Kidney capillary endothelial cell (primary cell): ENCODE measurements at regions not wholly inside any gene's neighbourhood (a gene's known extent, or its start where the extent isn't known, plus 50 kb on each side); places are given as distances from the start of the nearest gene placed in this dataset.
"Not testable (repeated sequence)": the region's sequence is repeated elsewhere in the genome, so short reads cannot be mapped to it uniquely, and the experiment has no call there.

ENCODE experiments used
- DNase-seq: peaks from one replicate; pipeline ENCODE4 v3.0.0-alpha.2; 2018; ENCODE audit warnings: low spot score

GRCh38 chr6:93943661-93944060 lies 524.3 kb upstream of the EPHA7 start:
- DNase-seq = no peak

DNA sequence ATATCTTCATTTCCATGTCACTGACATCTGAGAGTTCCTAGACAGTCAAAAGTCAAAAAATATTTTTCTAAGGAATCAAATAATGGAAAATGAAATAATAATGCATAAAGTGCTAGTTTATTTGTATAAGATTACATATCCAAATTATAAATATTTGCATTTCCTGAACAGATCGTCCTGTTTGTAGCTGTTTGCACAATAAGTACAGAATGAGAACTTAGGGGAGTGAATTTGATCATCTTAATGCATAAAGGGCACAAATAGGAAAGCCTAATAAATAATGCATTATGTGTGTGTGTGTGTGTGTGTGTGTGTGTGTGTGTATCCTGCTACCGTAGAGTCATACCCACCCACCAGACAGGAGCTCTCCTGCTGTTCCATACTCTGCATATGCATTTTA lies 521.0 kb upstream of the EPHA7 start:
- no peak for DNase-seq

- DNase-seq = no peak
Measured at GRCh38 chr6:93932175-93932574, 512.8 kb upstream of the EPHA7 start.

DNA sequence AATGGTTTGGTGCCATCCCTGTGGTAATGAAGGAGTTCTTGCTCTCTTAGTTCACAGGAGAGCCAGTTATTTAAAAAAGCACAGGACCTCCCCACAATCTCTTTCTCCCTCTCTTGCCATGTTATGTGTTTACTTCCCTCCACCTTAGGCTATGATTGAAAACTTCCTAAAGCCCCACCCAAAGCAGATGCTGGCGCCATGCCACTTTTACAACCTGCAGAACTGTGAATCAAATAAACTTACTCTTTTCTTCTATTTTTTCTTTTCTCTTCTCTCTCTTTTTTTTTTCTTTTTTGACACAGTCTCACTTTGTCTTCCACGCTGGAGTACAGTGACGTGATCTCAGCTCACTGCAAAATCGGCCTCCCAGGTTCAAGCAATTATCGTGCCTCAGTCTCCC lies 508.4 kb upstream of the EPHA7 start:
- no peak for DNase-seq

DNA sequence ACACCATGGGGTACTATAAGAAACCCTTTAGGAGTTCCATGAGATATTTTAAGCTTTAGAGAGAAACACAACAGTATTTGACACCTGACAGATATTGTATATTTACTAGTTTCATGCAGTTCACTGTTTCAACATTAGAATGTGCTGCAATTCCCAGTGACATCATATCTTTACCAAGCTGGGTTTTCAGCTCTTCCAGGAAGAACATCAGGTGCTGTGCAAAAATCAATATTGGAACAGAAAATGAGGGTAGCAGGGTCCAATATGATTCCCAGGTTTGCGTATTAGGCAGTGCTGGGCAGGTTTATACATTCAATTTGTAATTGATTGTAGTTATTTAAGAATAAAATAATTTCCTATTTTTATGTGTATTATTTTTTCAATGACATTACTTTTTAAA lies 500.0 kb upstream of the EPHA7 start:
- DNase-seq = no peak

DNA sequence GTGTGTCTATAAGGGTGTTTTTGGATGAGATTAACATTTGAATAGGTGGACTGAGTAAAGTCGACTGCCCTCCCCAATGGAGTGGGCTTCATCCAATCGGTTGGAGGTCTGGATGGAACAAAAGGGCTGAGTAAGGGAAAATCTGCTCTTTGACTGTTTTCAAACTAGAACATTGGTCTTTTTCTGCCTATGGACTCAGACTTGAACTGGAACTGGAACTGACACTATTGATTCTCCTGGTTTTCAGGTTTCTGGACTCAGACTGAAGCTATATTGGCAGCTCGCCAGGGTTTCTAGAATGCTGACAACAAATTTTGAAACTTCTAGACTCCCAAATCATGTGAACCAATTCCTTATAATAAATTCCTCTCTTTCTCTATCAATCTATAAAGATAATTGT lies 498.9 kb upstream of the EPHA7 start:
- DNase-seq = no peak

- no peak for DNase-seq
Measured at GRCh38 chr6:93917216-93917615, 497.9 kb upstream of the EPHA7 start.

GRCh38 chr6:93916716-93917115 lies 497.4 kb upstream of the EPHA7 start:
- DNase-seq = no peak

GRCh38 chr6:93915961-93916360 lies 496.6 kb upstream of the EPHA7 start:
- no peak for DNase-seq

GRCh38 chr6:93902517-93902916 lies 483.2 kb upstream of the EPHA7 start:
- no peak for DNase-seq

- DNase-seq = no peak
Measured at GRCh38 chr6:93900142-93900541, 480.8 kb upstream of the EPHA7 start.

GRCh38 chr6:93896081-93896480 lies 476.7 kb upstream of the EPHA7 start:
- DNase-seq = peak; percentile 5

- DNase-seq = no peak
Measured at GRCh38 chr6:93894521-93894920, 475.2 kb upstream of the EPHA7 start.

DNA sequence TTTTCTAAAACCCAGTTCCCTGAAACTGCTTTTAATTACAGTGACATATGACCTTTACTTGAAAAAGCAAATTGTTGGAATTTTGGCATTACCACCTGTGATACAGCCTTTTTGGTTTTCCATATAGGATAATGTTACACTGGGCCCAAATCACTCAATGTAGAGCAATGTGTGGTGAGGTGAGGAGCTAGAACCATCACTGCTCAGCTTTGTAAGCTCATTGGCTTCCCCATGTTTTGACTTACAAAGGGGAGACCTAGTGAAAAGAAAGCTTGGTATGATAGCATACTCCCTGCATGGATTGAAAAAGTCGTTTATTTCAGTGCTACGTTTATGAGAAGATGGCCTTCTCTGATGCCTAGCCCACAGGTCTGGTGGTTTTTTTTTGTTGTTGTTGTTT lies 470.4 kb upstream of the EPHA7 start:
- no peak for DNase-seq

GRCh38 chr6:93886416-93886815 lies 467.1 kb upstream of the EPHA7 start:
- DNase-seq = no peak

- no peak for DNase-seq
Measured at GRCh38 chr6:93859971-93860370, 440.6 kb upstream of the EPHA7 start.

- no peak for DNase-seq
Measured at GRCh38 chr6:93858213-93858612, 438.9 kb upstream of the EPHA7 start.

GRCh38 chr6:93849857-93850256 lies 430.5 kb upstream of the EPHA7 start:
- DNase-seq = no peak

- DNase-seq = no peak
Measured at GRCh38 chr6:93848031-93848742, 428.8 kb upstream of the EPHA7 start.

GRCh38 chr6:93842178-93842577 lies 422.8 kb upstream of the EPHA7 start:
- DNase-seq = peak; percentile 75

- not testable (repeated sequence) for DNase-seq
Measured at GRCh38 chr6:93835451-93836145, 416.2 kb upstream of the EPHA7 start.

- not testable (repeated sequence) for DNase-seq
Measured at GRCh38 chr6:93835026-93835425, 415.7 kb upstream of the EPHA7 start.

DNA sequence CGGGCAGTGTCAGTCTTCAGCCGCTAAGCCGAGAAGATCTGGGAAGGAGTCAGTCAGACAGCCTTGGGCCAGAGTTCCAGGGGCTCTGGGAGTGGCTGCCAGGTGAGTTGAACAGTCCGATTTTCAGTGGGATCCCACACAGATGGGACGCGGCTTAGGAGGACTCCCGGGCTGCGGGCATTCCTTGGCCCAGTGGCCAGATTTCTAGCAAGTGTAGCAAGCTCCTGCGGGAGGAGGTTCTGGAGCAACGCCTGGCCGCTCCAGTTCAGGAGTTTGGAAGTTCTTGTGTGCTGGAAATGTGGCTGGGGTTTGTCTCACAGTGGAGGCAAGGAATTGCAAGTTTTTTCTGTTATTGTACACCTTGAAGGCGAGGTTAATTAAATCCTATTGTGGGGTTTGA lies 414.0 kb upstream of the EPHA7 start:
- DNase-seq = not testable (repeated sequence)

DNA sequence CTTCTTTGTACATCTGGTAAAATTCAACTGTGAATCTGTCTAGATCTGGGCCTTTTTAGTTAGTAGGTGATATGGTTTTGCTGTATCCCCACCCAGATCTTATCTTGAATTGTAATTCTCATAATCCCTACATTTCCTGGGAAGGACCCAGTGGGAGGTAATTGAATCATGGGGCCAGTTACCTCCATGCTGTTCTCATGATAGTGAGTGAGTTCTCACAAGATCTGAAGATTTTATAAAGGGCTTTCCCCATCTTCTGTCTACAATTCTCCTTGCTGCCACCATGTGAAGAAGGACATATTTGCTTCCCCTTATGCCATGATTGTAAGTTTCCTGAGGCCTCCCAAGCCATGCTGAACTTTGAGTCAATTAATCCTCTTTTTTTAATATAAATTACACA lies 410.4 kb upstream of the EPHA7 start:
- DNase-seq = not testable (repeated sequence)
